SK-N-SH (cell line): ENCODE measurements at regions not wholly inside any gene's neighbourhood (a gene's known extent, or its start where the extent isn't known, plus 50 kb on each side); places are given as distances from the start of the nearest gene placed in this dataset.

Source experiments
- CTCF ChIA-PET: fragments of 300-600, 350-600 bp; formaldehyde crosslinking; extraction: SDS; loops from one replicate; lab custom pipeline; 2021; lab: Yijun Ruan, JAX
- POLR2A ChIA-PET: fragments of 350-600 bp; sonication (Branson Sonifier 250); formaldehyde crosslinking; extraction: SDS; loops from one replicate; lab custom pipeline; 2020; ENCODE audit warnings: antibody characterized with exemption, inconsistent platforms; lab: Yijun Ruan, JAX
- DNase-seq: peaks from one replicate; pipeline ENCODE4 v3.0.0; 2012
- H2AFZ ChIP-seq: fragments of 200-600 bp; sonication (generic); 2 replicates; pipeline ENCODE4 v1.8.1; 2016; ENCODE audit warnings: antibody characterized with exemption, mild to moderate bottlenecking, low read depth
- H3F3A ChIP-seq: fragments of 200-600 bp; sonication (generic); replicated peaks from 2 replicates; pipeline ENCODE3; 2016; ENCODE audit warnings: antibody characterized with exemption, mild to moderate bottlenecking; ENCODE audit not compliant: insufficient read depth
- H3K27ac ChIP-seq, 2 experiments: fragments of 200-500 bp in 1 of 2; fragments of 200-600 bp in 1 of 2; sonication (Bioruptor generic) in 1 of 2; sonication (generic), shearing (Covaris generic) in 1 of 2; 2 replicates each; pipeline versions ENCODE4 v1.5.1 to v1.6.1; 2014 to 2016; ENCODE audit warnings: low read depth in 2 of 2, inconsistent platforms in 1 of 2, low read length in 1 of 2, mild to moderate bottlenecking in 1 of 2, mixed read lengths in 1 of 2
- H3K27me3 ChIP-seq: fragments of 200-600 bp; sonication (generic), shearing (Covaris generic); 2 replicates; pipeline ENCODE4 v1.6.1; 2016; ENCODE audit warnings: mixed run types; ENCODE audit not compliant: insufficient read depth
- H3K36me3 ChIP-seq, 2 experiments: fragments of 200-500 bp in 1 of 2; fragments of 200-600 bp in 1 of 2; sonication (Bioruptor generic) in 1 of 2; sonication (generic) in 1 of 2; replicated peaks in 1 of 2; 2 replicates each; pipeline versions ENCODE3 to v1.5.1; 2014 to 2016; ENCODE audit warnings: low read length in 1 of 2, mild to moderate bottlenecking in 1 of 2; ENCODE audit not compliant: insufficient read depth in 2 of 2, control insufficient read depth in 1 of 2
- H3K4me1 ChIP-seq, 2 experiments: fragments of 200-500 bp in 1 of 2; fragments of 200-600 bp in 1 of 2; sonication (Bioruptor generic) in 1 of 2; sonication (generic), shearing (Covaris generic) in 1 of 2; 2 replicates each; pipeline versions ENCODE4 v1.5.1 to v1.6.1; 2014 to 2016; ENCODE audit warnings: low read depth in 1 of 2, low read length in 1 of 2, mixed run types in 1 of 2; ENCODE audit not compliant: insufficient read depth in 2 of 2, control insufficient read depth in 1 of 2
- H3K4me2 ChIP-seq: fragments of 200-600 bp; sonication (generic), shearing (Covaris generic); 2 replicates; pipeline ENCODE4 v1.6.1; 2017; ENCODE audit warnings: mixed run types
- H3K4me3 ChIP-seq, 2 experiments: fragments of 200-500 bp in 1 of 2; fragments of 200-600 bp in 1 of 2; sonication (Bioruptor generic) in 1 of 2; sonication (generic), shearing (Covaris generic) in 1 of 2; 2 replicates each; pipeline versions ENCODE4 v1.5.1 to v1.8.1; 2014 to 2016; ENCODE audit warnings: low read depth in 2 of 2, inconsistent platforms in 1 of 2, low read length in 1 of 2, mild to moderate bottlenecking in 1 of 2, mixed read lengths in 1 of 2, moderate library complexity in 1 of 2
- H3K79me2 ChIP-seq: fragments of 200-600 bp; sonication (generic); 2 replicates; pipeline ENCODE4 v1.8.1; 2017; ENCODE audit warnings: mild to moderate bottlenecking; ENCODE audit not compliant: insufficient read depth
- H3K9ac ChIP-seq: fragments of 200-600 bp; sonication (generic); 2 replicates; pipeline ENCODE4 v1.6.1; 2017; ENCODE audit warnings: mixed run types
- H3K9me2 ChIP-seq: fragments of 200-600 bp; sonication (generic); 2 replicates; pipeline ENCODE4 v1.6.1; 2017; ENCODE audit warnings: mixed run types
- H3K9me3 ChIP-seq: fragments of 200-600 bp; sonication (generic); 2 replicates; pipeline ENCODE4 v1.6.1; 2017; ENCODE audit warnings: mixed run types, mild to moderate bottlenecking, moderate library complexity
- H4K20me1 ChIP-seq: fragments of 200-600 bp; sonication (generic); 2 replicates; pipeline ENCODE4 v1.6.1; 2017; ENCODE audit warnings: mild to moderate bottlenecking, mixed run types; ENCODE audit not compliant: insufficient read depth
- EP300 ChIP-seq, 2 experiments: IDR thresholded peaks; 2 replicates each; pipeline versions ENCODE4 v1.4.0 to v1.6.1; 2012; ENCODE audit warnings: borderline replicate concordance in 1 of 2, low read depth in 1 of 2, low read length in 1 of 2
- MAX ChIP-seq: IDR thresholded peaks from 2 replicates; pipeline ENCODE4 v1.4.0; 2012; ENCODE audit warnings: low read depth
- POLR2AphosphoS5 ChIP-seq: IDR thresholded peaks from 2 replicates; pipeline ENCODE4 v1.6.1; 2012; ENCODE audit warnings: low read depth, low read length
- REST ChIP-seq: IDR thresholded peaks from 2 replicates; pipeline ENCODE4 v1.6.1; 2012; ENCODE audit warnings: mild to moderate bottlenecking, low read depth, low read length, moderate library complexity
- SIN3A ChIP-seq: IDR thresholded peaks from 2 replicates; pipeline ENCODE4 v1.6.1; 2012; ENCODE audit warnings: low read depth, mild to moderate bottlenecking, low read length, moderate library complexity, borderline replicate concordance
- SMC3 ChIP-seq: IDR thresholded peaks from 2 replicates; pipeline ENCODE4 v1.6.1; 2012; ENCODE audit warnings: low read depth, low read length, improper control_type of control experiment
- ZBTB33 ChIP-seq: IDR thresholded peaks from 2 replicates; pipeline ENCODE4 v1.4.0; 2012; ENCODE audit warnings: low read depth, borderline replicate concordance
- WGBS: methylation state at CpG from one replicate; pipeline ENCODE4 v1.1.6; 2017; ENCODE audit warnings: low lambda C conversion rate; 5-methylcytosine and 5-hydroxymethylcytosine counted together
- TF ChIP-seq, protein P1 (sequence below): fragments of 200-600 bp; sonication (generic); IDR thresholded peaks from 2 replicates; pipeline ENCODE4 v1.6.1; 2017; ENCODE audit warnings: antibody characterized with exemption, mild to moderate bottlenecking, moderate library complexity
- TF ChIP-seq, protein P2 (sequence below): IDR thresholded peaks from 2 replicates; pipeline ENCODE4; 2012
- TF ChIP-seq, protein P3 (sequence below): fragments of 150-350 bp; IDR thresholded peaks from 2 replicates; pipeline ENCODE4 v1.6.1; 2017; ENCODE audit warnings: antibody characterized with exemption, low read length, low read depth, borderline replicate concordance

DNA sequence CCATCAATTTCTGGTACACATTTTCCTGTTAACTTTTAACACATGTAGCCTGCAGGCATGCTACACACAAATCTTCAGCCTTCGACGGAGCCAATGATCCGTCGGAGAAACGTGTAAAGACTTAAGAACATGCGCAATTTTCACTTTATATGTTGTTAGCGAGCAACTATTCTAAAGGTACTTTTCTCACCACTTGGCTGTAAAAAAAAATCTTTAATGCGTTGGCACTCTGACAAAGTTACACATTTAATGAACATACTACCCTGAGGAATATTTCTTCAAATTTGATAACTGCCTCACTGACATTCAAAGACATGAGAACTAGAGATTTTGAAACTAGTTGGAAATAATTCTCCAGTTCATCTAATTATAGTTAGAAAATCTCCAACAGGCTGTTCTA, 507.5 kb upstream of the SALL1 start:
- Histone ChIP-seq H3K9me3 (no peaks in the 10 kb centered on the region), H4K20me1 (no peaks in the 10 kb centered on the region), H3K9ac (no peak overlapping the region), H3K36me3 (no peaks in the 10 kb centered on the region), H3K79me2 (no peaks in the 10 kb centered on the region), H3K27me3 (no peaks in the 10 kb centered on the region), H3F3A (no peaks in the 10 kb centered on the region), H3K9me2 (no peaks in the 10 kb centered on the region), H3K4me3 (no peak overlapping the region), H3K4me1 (peaks cover 0 to 2% of the 10 kb centered on the region in 2 experiments; a peak in 1 of 4 replicates), H3K27ac (no peak overlapping the region), H3K4me2 (no peak overlapping the region), H2AFZ (no peak overlapping the region)
- POLR2A ChIA-PET = no interaction called here
- no peak for DNase-seq
- CTCF ChIA-PET = no interaction called here
- TF ChIP-seq REST (no peak), SIN3A (no peak), SMC3 (no peak), EP300 (IDR thresholded peaks at IDR 0.05; ENCODE audit: borderline replicate concordance in 1 of 2, low read depth in 1 of 2, low read length in 1 of 2) (no peak)
- TF ChIP-seq, protein P1, sequence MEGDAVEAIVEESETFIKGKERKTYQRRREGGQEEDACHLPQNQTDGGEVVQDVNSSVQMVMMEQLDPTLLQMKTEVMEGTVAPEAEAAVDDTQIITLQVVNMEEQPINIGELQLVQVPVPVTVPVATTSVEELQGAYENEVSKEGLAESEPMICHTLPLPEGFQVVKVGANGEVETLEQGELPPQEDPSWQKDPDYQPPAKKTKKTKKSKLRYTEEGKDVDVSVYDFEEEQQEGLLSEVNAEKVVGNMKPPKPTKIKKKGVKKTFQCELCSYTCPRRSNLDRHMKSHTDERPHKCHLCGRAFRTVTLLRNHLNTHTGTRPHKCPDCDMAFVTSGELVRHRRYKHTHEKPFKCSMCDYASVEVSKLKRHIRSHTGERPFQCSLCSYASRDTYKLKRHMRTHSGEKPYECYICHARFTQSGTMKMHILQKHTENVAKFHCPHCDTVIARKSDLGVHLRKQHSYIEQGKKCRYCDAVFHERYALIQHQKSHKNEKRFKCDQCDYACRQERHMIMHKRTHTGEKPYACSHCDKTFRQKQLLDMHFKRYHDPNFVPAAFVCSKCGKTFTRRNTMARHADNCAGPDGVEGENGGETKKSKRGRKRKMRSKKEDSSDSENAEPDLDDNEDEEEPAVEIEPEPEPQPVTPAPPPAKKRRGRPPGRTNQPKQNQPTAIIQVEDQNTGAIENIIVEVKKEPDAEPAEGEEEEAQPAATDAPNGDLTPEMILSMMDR = no peak
- TF ChIP-seq, protein P2, sequence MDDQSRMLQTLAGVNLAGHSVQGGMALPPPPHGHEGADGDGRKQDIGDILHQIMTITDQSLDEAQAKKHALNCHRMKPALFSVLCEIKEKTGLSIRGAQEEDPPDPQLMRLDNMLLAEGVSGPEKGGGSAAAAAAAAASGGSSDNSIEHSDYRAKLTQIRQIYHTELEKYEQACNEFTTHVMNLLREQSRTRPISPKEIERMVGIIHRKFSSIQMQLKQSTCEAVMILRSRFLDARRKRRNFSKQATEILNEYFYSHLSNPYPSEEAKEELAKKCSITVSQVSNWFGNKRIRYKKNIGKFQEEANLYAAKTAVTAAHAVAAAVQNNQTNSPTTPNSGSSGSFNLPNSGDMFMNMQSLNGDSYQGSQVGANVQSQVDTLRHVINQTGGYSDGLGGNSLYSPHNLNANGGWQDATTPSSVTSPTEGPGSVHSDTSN = no peak
- TF ChIP-seq, protein P3, sequence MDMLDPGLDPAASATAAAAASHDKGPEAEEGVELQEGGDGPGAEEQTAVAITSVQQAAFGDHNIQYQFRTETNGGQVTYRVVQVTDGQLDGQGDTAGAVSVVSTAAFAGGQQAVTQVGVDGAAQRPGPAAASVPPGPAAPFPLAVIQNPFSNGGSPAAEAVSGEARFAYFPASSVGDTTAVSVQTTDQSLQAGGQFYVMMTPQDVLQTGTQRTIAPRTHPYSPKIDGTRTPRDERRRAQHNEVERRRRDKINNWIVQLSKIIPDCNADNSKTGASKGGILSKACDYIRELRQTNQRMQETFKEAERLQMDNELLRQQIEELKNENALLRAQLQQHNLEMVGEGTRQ = no peak
- 76% methylated on average over 8 of the region's 8 CpGs for WGBS

GRCh38 chr16:51657848-51658247, 506.8 kb upstream of the SALL1 start:
- H3K79me2 ChIP-seq = no peaks in the 10 kb centered on the region
- no peak overlapping the region for H3K4me2 ChIP-seq
- 48% methylated on average over 4 of the region's 4 CpGs for WGBS
- H4K20me1 ChIP-seq = no peaks in the 10 kb centered on the region
- no peak overlapping the region for H3K9ac ChIP-seq
- H3K4me3 ChIP-seq = no peak overlapping the region
- no peak overlapping the region for H2AFZ ChIP-seq
- no peaks in the 10 kb centered on the region for H3F3A ChIP-seq
- no peaks in the 10 kb centered on the region for H3K27me3 ChIP-seq
- CTCF ChIA-PET = interaction anchor here (1.3 kb wide), 1 partner anchor 20 kb away, joined by 3 read pairs; no protein-coding TSS in a partner anchor
- no peaks in the 10 kb centered on the region for H3K9me3 ChIP-seq
- no peaks in the 10 kb centered on the region for H3K36me3 ChIP-seq
- POLR2A ChIA-PET = no interaction called here
- H3K9me2 ChIP-seq = no peaks in the 10 kb centered on the region
- peaks cover 0 to 2% of the 10 kb centered on the region in 2 experiments; a peak in 1 of 4 replicates for H3K4me1 ChIP-seq
- H3K27ac ChIP-seq = no peak overlapping the region
- no peak for DNase-seq
- TF ChIP-seq ZBTB33 (no peak), POLR2AphosphoS5 (no peak), MAX (no peak), REST (no peak), EP300 (IDR thresholded peaks at IDR 0.05; ENCODE audit: borderline replicate concordance in 1 of 2, low read depth in 1 of 2, low read length in 1 of 2) (no peak)
